Activated T-cell treated with anti-CD3 and anti-CD28 coated beads, Interleukin-2, amount 50 U/mL, for 72 hours (primary cell): ENCODE measurements at regions not wholly inside any gene's neighbourhood (a gene's known extent, or its start where the extent isn't known, plus 50 kb on each side); places are given as distances from the start of the nearest gene placed in this dataset.

Experiments used
- ATAC-seq, 2 donors: fragments of 150-1000 bp; cut with Tn5 transposase; replicated peaks in 1 of 2; 2 replicates each; pipeline ENCODE4 v1.10.0; 2021; ENCODE audit warnings: moderate library complexity in 2 of 2, mild to moderate bottlenecking in 1 of 2
- DNase-seq, 2 donors: peaks; one replicate each; pipeline ENCODE4 v3.0.0; 2021 to 2022; ENCODE audit warnings: mixed read lengths in 1 of 2
- H3K27ac Mint-ChIP-seq: one replicate; pipeline ENCODE4 v1.8.0; 2022; ENCODE audit warnings: mild to moderate bottlenecking, moderate library complexity, mixed read lengths
- H3K27me3 Mint-ChIP-seq: one replicate; pipeline ENCODE4 v1.8.0; 2022; ENCODE audit warnings: low read depth, mixed read lengths
- H3K36me3 Mint-ChIP-seq, 2 donors: one replicate each; pipeline ENCODE4 v1.8.0; 2022; ENCODE audit warnings: mixed read lengths in 2 of 2, mild to moderate bottlenecking in 1 of 2; ENCODE audit not compliant: insufficient read depth in 2 of 2
- H3K4me1 Mint-ChIP-seq: one replicate; pipeline ENCODE4 v1.8.0; 2022; ENCODE audit warnings: low read depth, mixed read lengths
- H3K4me3 Mint-ChIP-seq, 2 donors: one replicate each; pipeline ENCODE4 v1.8.0; 2022; ENCODE audit warnings: mild to moderate bottlenecking in 2 of 2, mixed read lengths in 2 of 2, moderate library complexity in 2 of 2
- H3K9me3 Mint-ChIP-seq, 2 donors: one replicate each; pipeline ENCODE4 v1.8.0; 2022; ENCODE audit warnings: mixed read lengths in 2 of 2

GRCh38 chr19:27936139-27936538, 1276.8 kb downstream of the UQCRFS1 start:
- H3K4me3 Mint-ChIP-seq, result no peak overlapping the region
- H3K4me1 Mint-ChIP-seq, result no peaks in the 10 kb centered on the region
- DNase-seq (no peak), ATAC-seq (no peak)
- H3K27ac Mint-ChIP-seq, result no peak overlapping the region
- H3K9me3 Mint-ChIP-seq, result peaks cover 0 to 8% of the 10 kb centered on the region in 2 donors
- no peaks in the 10 kb centered on the region for H3K27me3 Mint-ChIP-seq
- H3K36me3 Mint-ChIP-seq, result no peaks in the 10 kb centered on the region

DNA sequence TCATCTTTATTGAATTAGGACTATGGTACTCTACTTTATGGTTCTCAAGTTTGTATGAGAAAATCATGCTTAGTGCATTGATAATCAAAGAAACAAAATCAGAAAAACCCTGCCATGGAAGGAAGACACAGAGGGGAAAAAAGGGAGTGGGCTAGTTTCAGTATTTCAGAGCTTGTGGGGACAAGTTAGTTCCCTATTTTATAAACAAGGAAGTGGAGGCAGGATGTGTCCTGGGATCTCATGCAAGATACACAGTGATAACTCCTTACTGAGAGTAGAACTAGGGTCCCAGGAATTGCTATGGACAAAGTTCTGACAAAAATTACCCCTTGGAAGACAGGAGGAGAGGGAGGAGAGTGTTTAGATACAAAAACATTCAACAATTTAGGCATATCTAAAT, 1277.3 kb downstream of the UQCRFS1 start:
- no peak overlapping the region for H3K27ac Mint-ChIP-seq
- H3K4me3 Mint-ChIP-seq, result no peak overlapping the region
- peaks cover 0 to 9% of the 10 kb centered on the region in 2 donors for H3K9me3 Mint-ChIP-seq
- no peaks in the 10 kb centered on the region for H3K36me3 Mint-ChIP-seq
- ATAC-seq (no peak), DNase-seq (no peak)
- H3K27me3 Mint-ChIP-seq, result no peaks in the 10 kb centered on the region
- no peaks in the 10 kb centered on the region for H3K4me1 Mint-ChIP-seq

GRCh38 chr19:27929399-27929798, 1283.6 kb downstream of the UQCRFS1 start:
- no peak for DNase-seq
- Mint-ChIP-seq H3K36me3 (no peaks in the 10 kb centered on the region), H3K4me3 (no peak overlapping the region), H3K27ac (no peak overlapping the region), H3K4me1 (no peaks in the 10 kb centered on the region), H3K9me3 (peaks cover 3 to 8% of the 10 kb centered on the region in 2 donors), H3K27me3 (no peaks in the 10 kb centered on the region)
- no peak for ATAC-seq

- Mint-ChIP-seq H3K36me3 (no peaks in the 10 kb centered on the region), H3K27me3 (no peaks in the 10 kb centered on the region), H3K9me3 (peaks cover 6 to 9% of the 10 kb centered on the region in 2 donors), H3K4me1 (no peaks in the 10 kb centered on the region), H3K27ac (no peak overlapping the region), H3K4me3 (no peak overlapping the region)
- ATAC-seq (no peak), DNase-seq (no peak)
Measured at GRCh38 chr19:27925202-27925601, 1287.7 kb downstream of the UQCRFS1 start.

DNA sequence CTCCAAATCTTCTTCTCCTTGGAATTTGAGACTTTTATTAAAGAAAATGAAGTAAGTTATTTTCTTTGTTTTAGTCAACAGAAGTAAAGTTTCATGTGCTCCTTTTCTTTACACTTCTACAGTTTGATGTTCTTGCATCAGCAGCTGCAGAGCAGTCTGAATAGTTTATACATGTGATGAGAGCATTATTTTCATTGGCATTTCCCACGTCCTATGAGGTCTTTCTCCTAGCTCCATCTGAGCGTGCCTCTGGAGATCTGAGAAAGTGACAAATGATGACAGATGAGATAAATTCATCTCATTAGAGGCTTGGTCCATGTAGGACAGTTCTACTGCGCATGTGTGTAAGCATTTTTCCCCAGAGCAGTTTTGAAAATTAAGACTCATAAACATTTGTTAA, 1290.0 kb downstream of the UQCRFS1 start:
- H3K36me3 Mint-ChIP-seq, result no peaks in the 10 kb centered on the region
- H3K27ac Mint-ChIP-seq, result no peak overlapping the region
- H3K27me3 Mint-ChIP-seq, result no peaks in the 10 kb centered on the region
- H3K9me3 Mint-ChIP-seq, result peaks cover 6 to 13% of the 10 kb centered on the region in 2 donors
- DNase-seq (no peak), ATAC-seq (no peak)
- H3K4me1 Mint-ChIP-seq, result no peaks in the 10 kb centered on the region
- no peak overlapping the region for H3K4me3 Mint-ChIP-seq

GRCh38 chr19:27920774-27921173, 1292.2 kb downstream of the UQCRFS1 start:
- no peaks in the 10 kb centered on the region for H3K36me3 Mint-ChIP-seq
- H3K4me3 Mint-ChIP-seq, result no peak overlapping the region
- DNase-seq (no peak), ATAC-seq (no peak)
- H3K9me3 Mint-ChIP-seq, result peaks cover 6 to 13% of the 10 kb centered on the region in 2 donors
- no peaks in the 10 kb centered on the region for H3K27me3 Mint-ChIP-seq
- no peaks in the 10 kb centered on the region for H3K4me1 Mint-ChIP-seq
- H3K27ac Mint-ChIP-seq, result no peak overlapping the region

DNA sequence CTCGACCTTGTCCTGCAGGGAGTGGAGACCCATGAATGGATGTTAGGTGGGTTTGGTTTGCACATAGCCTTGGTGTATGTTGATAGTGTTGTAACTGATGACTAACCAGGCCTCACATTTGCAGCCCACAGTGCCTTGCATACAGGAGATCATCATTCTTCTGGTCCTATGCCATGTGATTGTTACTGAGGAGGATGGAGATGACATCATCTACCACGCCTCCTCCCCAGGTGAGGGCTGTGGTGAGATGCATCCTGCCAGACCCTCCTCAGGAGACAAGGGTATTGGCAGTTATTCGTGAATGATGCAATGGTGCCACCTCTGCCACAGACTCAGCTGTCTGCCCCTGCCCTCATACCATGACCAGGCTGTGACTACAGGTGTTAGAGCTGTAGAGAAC, 1294.1 kb downstream of the UQCRFS1 start:
- peaks cover 3 to 7% of the 10 kb centered on the region in 2 donors for H3K9me3 Mint-ChIP-seq
- H3K36me3 Mint-ChIP-seq, result no peaks in the 10 kb centered on the region
- DNase-seq (no peak), ATAC-seq (no peak)
- no peak overlapping the region for H3K27ac Mint-ChIP-seq
- H3K27me3 Mint-ChIP-seq, result no peaks in the 10 kb centered on the region
- H3K4me3 Mint-ChIP-seq, result no peak overlapping the region
- no peaks in the 10 kb centered on the region for H3K4me1 Mint-ChIP-seq

GRCh38 chr19:27911122-27911898, 1301.6 kb downstream of the UQCRFS1 start:
- Mint-ChIP-seq H3K27me3 (no peaks in the 10 kb centered on the region), H3K36me3 (peaks cover 1 to 2% of the 10 kb centered on the region in 2 donors), H3K27ac (no peak overlapping the region), H3K4me3 (no peak overlapping the region), H3K9me3 (no peaks in the 10 kb centered on the region), H3K4me1 (no peaks in the 10 kb centered on the region)
- ATAC-seq (no peak), DNase-seq (no peak)

- H3K4me1 Mint-ChIP-seq, result no peaks in the 10 kb centered on the region
- H3K4me3 Mint-ChIP-seq, result no peak overlapping the region
- no peaks in the 10 kb centered on the region for H3K9me3 Mint-ChIP-seq
- H3K27me3 Mint-ChIP-seq, result no peaks in the 10 kb centered on the region
- ATAC-seq (no peak), DNase-seq (no peak)
- H3K36me3 Mint-ChIP-seq, result peaks cover 1 to 2% of the 10 kb centered on the region in 2 donors
- no peak overlapping the region for H3K27ac Mint-ChIP-seq
Measured at GRCh38 chr19:27909861-27910260, 1303.1 kb downstream of the UQCRFS1 start.

DNA sequence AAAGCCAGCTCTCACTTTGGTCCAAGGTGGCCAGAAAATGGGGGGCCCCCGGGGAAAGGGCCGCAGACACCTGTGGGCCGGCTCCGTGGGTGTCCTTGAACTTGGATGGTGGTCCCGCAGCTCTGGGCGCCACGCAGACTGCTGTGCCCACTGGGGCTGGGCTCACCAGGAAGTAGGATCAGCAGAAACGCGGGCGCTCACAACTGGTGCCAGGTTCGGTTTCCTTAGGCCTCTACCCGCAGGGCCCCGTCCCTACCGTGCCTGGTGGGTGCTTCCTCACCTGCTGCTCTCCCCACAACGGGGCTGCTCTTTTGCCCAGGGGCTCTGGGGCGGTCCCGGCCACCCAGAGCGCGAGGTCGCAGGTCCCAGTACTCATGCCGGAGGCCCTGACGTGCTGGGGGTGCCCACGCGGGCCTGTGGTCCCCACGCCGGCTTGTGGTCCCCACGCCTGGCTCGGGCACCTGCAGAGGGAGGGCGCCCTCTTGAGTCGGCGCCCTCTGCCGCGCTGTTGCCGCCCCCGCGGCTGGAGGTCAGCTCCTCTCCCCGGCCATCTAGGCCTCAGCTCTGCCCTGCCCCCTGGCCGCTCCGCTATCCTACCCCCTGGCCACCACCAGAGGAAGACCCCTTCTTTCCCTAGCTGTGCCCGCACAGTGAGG, 1303.6 kb downstream of the UQCRFS1 start:
- Mint-ChIP-seq H3K27ac (no peak overlapping the region), H3K9me3 (no peaks in the 10 kb centered on the region), H3K4me1 (no peaks in the 10 kb centered on the region), H3K4me3 (no peak overlapping the region), H3K27me3 (no peaks in the 10 kb centered on the region), H3K36me3 (peaks cover 1 to 2% of the 10 kb centered on the region in 2 donors)
- DNase-seq (no peak), ATAC-seq (no peak)

GRCh38 chr19:27906081-27906480, 1306.9 kb downstream of the UQCRFS1 start:
- H3K27ac Mint-ChIP-seq, result no peak overlapping the region
- peaks cover 0 to 4% of the 10 kb centered on the region in 2 donors for H3K9me3 Mint-ChIP-seq
- no peaks in the 10 kb centered on the region for H3K27me3 Mint-ChIP-seq
- DNase-seq, result no peak
- peaks cover 1 to 2% of the 10 kb centered on the region in 2 donors for H3K36me3 Mint-ChIP-seq
- no peak for ATAC-seq
- H3K4me3 Mint-ChIP-seq, result no peak overlapping the region
- H3K4me1 Mint-ChIP-seq, result no peaks in the 10 kb centered on the region

GRCh38 chr19:27905074-27905473, 1307.9 kb downstream of the UQCRFS1 start:
- peaks cover 0 to 4% of the 10 kb centered on the region in 2 donors for H3K9me3 Mint-ChIP-seq
- no peak for DNase-seq
- H3K4me1 Mint-ChIP-seq, result no peaks in the 10 kb centered on the region
- no peak overlapping the region for H3K4me3 Mint-ChIP-seq
- no peaks in the 10 kb centered on the region for H3K27me3 Mint-ChIP-seq
- no peak for ATAC-seq
- peaks cover 1 to 2% of the 10 kb centered on the region in 2 donors for H3K36me3 Mint-ChIP-seq
- H3K27ac Mint-ChIP-seq, result no peak overlapping the region

- Mint-ChIP-seq H3K36me3 (peaks cover 0 to 2% of the 10 kb centered on the region in 2 donors), H3K4me3 (no peak overlapping the region), H3K9me3 (peaks cover 0 to 4% of the 10 kb centered on the region in 2 donors), H3K27me3 (no peaks in the 10 kb centered on the region), H3K27ac (no peak overlapping the region), H3K4me1 (no peaks in the 10 kb centered on the region)
- no peak for DNase-seq
- no peak for ATAC-seq
Measured at GRCh38 chr19:27901078-27901477, 1311.9 kb downstream of the UQCRFS1 start.
